HCEC 1CT (cell line): ENCODE measurements at regions not wholly inside any gene's neighbourhood (a gene's known extent, or its start where the extent isn't known, plus 50 kb on each side); places are given as distances from the start of the nearest gene placed in this dataset.

Experiments used
- DNase-seq: peaks from one replicate; pipeline ENCODE4 v3.0.0-alpha.2; 2017

DNA sequence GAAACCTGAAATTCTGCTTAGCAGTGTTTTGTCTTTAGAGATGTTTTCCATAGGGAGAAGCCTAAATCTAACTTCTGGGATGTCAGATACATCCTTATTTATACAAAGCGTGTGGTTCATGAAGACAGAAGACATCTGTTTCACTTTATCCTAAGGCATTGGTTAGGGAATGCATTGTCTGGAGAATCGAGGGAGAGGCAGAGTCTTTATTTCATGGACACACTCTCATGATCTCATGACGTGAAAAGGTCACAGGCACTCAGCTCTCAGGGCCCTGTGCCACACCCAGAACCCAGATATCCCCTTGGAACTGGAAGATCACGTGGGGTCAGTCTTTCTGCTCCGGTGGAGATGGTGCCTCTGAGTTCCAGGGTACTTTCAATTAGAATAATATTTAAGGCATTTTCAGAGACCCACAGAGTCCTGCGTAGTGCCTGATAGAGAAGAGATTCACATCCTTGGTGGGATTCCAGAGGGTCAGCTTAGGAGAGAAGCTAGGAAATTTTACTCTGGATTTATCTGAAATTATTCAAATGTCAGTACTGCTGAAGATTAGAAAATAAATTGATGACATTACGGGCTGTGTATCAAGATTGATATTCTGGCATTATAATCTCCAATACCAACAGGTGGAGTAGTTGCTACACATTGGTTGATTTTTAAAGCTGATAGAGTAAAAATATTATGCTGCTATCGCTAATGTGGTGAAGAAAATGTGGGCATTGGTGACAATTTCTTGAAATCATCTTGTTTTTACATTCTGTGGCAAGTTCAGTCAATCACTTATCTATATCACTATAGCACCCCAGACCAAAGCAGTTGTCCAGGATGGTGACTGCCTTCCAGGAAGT is 378.3 kb downstream of the MTRR start:
- no peak for DNase-seq

DNA sequence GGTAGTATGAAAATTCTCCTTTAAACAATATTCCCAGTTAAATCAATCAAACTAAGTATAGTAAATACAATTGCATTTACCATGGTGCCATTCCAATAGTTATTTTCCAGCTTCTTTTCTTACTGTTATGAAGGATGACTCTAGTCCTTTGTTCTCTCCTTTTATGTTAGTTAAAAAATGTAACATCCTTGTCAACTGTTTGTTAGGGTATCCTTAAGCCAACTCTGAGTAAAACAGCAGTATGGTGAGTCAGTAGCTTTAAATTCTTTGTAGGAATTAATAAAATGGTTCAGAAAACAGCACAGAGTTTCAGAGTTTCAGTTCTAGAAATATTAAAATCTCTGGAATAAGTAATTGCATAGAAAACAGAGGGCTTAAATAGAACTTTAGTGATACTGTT is 384.4 kb downstream of the MTRR start:
- DNase-seq = no peak

DNA sequence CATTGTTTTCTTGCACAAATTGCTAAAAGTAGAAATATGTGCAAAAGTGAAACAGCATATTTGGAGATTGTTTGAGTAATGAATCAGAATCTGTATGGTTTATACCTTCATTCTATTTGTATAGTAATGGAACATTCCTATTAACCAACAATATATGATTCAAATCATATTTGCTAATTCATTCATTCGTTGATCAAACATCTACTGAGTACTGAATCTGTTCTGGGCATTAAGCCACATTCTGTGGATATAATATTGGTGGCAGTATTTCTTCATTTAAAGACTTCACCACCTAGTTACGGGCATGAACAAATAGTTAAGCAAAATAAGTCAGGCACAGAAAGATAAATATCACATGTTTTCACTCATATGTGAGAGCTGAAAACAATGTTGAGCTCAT is 385.7 kb downstream of the MTRR start:
- no peak for DNase-seq

DNA sequence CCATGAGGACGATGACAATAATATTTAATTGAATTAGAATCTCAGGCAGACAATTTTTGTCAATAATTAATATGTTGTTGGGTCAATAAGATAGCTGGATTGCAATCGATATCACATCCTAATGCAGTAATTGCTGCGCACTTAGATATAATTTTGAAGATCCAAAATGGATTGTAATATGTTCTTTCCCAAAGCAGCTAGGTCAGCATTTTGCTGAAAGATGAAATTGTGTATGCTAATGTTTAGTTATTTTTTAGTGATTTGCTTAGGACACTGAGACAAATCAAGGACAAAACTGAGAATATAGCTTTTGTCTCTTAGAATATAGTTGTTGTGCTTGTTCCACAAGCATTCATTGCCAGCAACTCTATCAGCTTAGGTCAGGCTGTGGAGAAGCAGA is 389.9 kb downstream of the MTRR start:
- no peak for DNase-seq

DNA sequence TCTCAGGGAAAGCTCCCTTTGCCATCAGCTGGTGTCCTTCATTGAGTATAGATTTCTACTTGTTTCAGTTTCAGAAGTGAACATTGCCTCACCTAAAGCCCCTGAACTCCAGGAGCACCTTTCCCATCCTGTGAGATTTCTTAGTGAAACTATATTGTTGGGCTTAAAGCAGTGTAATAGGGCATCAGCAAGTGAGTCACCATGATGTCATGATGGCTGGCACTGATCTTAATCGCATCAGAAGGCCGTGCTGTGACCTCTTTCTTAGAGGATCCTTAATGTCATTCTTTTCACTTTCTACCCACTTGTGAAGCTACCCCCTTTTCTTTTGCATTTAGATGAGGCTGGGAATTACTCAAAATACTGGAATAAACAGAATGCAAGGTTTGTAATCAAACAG is 401.3 kb downstream of the MTRR start:
- DNase-seq = no peak

DNA sequence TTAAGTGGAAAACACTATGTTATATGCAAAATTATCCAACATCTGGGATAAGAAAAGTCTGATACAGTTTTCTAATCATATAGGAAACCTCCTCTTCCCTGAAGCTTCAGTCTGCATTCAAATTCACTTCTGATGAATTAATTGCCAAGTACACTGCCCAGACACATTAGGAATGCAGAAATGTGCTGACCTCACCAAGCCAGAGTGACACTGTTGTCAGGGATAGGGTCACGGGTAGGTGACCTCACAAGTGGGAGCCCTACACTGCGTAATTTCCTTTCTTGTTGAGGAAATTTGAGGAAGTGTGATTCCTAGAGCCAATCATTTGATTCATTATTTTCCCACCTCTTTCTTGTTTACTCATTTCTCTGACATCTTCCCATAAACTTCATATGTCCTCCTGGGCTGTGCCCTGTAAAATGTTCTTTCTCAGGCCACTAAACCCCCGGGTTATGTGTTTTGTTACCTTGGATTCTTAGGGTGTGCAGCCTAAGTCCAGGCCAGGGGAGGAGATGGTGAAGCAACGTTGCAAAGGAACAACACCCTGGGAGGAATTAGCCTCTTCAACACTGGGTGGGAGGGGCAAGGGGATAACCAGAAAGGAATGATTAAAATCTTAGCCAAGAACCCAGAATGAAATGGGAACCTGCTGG is 411.9 kb downstream of the MTRR start:
- DNase-seq = no peak

DNA sequence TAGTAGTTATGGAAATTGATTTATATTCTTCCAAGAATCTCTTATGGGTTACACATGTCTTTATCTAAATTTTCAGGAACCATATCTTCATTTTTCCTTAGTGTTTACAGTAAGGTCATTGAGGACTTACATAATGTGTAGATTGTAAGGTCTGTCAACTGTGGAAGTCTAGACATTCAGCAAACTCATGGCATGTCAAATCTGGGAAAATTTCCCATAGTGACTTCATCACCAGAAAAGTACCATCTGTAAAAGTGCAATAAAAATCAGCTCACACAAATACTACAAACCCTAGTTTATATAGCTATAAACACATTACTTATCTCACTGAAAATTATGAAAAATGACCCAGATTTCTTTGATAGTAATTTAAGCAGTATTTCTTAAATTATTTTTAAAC is 419.4 kb downstream of the MTRR start:
- no peak for DNase-seq

DNA sequence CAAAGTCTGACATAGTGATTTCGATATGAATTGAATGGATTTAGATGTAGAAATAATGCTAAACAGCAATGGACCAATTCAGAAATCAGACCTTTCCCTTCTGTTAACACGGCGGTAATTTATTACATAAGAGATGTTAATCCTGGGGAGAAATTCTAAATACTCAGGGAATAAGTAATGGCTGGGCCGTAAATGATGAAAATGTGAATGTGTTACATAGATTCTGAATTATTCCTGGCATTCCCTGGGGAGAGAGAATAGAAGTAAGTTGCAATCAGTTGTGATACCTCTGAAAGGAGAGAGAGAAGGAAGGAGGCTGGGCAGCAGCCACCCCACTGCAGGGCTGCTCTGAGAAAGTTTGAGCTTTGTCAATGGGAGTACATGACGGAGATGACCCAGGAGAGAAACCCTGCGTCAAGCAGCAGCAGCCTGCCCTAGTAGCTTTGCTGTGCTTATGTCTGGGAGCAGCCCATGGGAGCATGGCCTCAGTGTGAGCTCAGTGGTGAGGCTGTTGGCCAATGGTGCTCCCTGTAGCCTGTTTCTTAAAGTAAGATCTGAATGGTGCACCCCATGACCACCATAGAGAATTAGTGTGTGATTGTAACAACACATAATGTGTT is 420.1 kb downstream of the MTRR start:
- no peak for DNase-seq

DNA sequence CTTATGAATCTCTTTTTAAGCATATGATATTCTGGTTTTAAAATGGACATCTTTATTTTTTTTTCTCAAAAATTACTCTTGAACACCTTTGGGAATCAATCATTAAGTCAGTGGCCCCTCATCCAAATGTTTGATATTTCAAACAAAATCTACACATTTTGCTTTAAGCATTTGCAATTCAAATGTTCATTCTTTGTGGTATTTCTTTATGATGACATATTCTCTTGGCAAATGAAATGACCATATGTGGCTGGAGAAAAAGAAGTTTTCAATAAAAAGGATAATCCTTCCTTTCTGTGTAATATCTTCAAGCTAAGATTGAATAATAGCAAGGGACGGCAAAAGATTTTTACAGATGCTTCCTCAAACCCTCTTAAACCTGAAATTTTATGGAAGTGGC is 420.8 kb downstream of the MTRR start:
- no peak for DNase-seq

DNA sequence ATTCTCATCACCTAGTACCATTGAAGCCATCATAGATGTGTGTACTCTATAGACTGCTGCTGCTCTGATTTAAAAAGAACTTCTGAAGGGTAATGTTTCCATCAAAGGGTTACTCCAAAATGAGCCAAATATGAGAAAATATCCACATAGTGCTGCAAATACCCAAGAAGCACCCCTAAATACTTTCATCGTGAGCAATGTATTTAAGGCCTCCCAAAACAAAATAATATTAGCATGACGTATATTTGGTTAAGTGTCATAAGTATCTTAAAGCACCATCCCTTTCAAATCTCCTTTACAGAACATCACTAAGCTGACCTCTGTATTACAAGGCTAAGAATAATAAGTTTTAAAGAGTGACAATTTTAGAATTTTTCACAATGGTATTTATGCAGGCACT is 421.8 kb downstream of the MTRR start:
- no peak for DNase-seq

DNA sequence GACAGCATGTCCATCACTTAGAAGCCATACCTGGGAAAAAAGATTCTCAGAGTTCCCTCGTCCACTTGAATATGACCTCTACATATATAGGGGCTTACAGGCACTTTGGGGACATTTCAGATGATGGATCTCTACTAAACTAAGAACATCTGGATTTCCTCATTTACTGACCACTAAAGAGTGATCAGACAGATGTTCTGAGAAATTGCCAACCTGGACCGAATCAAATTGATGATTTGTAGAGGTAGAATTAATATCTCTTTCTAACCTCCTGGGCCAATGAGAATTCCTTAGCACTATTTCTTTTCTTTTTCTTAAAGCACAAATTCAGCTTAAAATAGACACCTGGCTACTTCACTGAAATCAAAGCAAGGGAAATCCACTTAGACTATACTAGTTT is 422.7 kb downstream of the MTRR start:
- DNase-seq = no peak

DNA sequence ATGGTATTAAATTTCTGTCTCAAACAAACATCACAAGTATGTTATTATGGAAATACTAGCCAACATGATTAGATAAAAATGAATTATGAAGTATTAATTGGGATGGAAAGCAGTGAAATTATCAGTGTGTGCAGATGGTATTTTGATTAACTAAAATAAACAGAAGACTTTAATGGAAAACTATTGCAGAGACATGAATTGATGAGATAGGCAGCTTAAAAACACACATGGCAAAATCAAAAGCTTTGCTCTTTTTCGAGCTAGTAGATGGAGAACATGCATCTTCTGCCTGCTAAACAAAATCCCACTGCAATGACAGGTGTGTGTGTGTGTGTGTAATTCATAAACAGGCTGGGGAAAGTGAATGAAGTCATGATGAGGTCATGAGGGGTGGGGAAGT is 426.2 kb downstream of the MTRR start:
- no peak for DNase-seq

DNA sequence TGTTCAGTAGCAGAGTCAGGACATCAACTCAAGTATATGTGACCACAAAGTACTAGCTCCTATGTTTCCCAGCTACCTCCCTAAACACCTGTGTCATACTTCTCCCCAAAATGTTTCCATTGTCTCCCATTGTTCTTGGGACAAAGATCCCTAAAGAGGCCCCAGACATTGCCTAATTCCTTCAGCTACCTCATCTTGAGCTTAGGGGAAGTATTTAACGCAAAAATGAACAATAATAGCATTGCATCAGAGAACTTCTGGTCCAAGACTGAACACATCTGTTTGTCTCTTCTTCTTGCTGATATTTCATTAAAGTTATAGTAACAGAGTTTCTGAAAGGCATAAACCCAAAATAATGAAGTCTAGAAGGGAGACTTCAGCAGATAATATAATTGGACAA is 430.8 kb downstream of the MTRR start:
- no peak for DNase-seq

DNA sequence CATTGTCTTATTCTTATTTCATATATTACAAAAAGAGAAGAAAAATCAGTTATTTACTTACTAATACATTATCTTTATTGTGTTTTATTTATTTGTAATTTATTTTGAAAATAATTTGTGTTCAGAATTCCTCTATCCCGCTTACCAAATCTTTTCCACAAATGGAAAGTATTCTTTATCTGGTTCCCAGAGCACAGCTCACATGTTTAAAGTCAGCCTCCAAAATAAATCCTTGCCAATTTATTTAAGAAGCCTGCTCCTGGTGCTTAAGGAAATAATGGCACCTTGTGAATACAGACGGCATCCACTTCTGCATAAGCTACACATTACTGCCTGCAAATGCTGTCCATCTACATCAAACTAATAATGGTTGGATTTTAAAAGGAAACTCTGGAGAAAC is 435.4 kb downstream of the MTRR start:
- no peak for DNase-seq

DNA sequence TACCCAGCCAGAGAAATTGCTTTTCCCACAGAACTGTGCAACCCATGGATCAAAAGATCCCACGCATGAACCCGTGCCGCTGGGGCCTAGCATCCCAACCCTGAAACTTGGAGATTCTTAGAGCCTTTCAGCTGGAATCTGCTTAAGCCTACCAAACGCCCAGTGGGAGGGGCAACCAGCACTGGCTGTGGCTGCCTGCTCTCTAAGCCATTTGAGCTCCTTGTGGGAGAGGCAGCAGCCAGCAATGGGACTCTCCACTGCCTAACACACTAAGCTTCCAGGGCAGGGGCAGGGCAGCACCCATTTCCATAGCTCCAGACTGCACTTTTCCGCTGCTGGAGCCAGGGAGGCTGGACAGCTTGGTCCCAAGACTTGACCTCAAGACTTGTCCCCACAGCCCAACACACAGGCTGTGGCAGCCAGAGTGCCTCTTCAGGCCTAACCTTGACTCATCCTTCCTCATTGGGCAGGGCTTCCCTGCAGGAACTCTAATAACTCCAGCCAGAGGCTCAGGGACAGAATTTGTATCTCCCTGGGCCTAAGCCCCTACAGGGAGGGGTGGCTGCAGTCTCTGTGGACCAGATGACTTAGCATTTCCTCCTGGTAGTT is 437.4 kb downstream of the MTRR start:
- DNase-seq = no peak

DNA sequence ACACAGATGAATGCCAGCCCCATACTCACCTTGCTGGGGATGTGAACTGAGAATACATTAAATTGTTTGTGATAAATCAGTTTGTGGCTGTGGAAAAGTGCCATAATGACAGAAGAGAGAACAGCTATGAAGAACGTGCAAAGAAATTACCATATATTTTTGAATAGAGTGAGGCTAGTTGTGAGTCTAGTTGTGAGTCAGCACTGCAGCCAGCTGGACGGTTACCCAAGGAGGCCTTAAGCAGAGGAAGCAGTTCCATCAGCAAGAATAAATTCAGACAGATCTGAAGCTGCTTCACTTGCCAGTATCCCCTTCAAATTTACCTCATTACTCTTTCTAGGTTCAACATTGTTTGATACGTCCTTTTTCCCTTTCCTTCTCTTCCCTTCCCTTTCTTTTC is 446.0 kb downstream of the MTRR start:
- DNase-seq = no peak

DNA sequence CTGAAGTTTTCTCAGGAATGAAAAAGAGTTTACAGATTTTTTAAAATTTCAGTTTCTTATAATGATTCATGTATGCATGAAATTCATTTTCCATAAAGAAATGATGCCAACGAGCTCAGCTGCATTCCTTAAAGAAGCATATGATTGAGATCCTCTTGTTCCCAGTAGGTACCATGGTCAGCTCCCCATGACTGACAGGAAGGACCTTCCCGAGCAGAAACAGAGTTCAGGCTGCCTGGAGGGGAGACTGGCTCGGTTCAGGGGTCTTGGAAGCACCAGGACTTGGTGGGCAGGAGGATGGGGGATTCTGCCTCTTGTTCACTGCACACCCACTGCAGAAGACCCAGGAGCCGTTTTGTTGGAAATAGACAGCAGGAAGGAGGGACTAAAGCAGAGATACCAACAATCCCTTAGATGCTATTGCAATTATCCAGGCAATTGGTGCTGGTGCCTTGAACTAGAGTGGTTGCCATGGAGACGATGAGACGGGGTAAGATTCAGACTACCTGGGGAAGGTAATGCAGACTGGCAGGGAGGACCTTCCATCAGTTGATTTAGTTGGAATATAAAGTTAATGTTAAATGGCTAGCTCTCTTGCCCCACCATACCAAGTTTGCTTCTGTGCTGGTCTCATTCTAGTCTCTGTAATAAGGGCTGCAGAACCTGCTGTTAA is 447.8 kb downstream of the MTRR start:
- no peak for DNase-seq

DNA sequence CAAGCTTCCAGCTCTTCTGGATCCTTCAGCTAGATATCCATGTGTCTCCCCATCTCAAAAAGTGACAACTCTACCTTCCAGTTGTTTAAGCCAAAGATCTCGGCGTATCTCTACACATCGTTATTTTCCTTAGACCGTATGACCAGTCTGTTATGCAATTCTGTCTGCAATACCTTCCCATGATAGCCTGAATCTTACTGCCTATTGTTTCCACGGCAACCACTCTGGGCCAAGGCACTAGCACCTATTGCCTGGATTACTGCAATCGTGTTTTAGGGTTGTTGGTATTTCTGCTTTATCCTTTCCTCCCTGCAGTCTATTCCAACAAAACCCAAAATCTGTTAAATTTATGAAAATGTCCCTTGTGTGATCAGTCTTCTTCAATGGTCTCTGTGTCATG is 448.4 kb downstream of the MTRR start:
- DNase-seq = no peak

DNA sequence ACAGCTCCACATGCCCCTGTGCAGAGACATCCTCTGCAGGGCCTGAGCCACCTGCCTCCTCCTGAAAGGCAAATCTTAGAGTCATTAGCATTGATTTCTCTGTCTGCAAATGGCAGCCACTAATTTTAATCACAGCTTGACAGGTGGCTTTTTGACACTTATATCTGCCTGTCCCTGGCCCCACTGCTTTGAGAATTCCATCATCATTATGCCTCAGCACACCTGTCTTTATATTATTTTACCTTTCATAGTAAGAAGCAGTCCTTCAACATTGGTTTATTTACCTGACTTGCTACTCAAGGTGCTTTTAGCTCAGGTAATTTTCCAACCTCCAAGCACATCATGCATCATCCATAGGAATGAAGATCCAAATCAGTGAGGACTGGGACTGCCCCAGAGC is 451.3 kb downstream of the MTRR start:
- DNase-seq = no peak

DNA sequence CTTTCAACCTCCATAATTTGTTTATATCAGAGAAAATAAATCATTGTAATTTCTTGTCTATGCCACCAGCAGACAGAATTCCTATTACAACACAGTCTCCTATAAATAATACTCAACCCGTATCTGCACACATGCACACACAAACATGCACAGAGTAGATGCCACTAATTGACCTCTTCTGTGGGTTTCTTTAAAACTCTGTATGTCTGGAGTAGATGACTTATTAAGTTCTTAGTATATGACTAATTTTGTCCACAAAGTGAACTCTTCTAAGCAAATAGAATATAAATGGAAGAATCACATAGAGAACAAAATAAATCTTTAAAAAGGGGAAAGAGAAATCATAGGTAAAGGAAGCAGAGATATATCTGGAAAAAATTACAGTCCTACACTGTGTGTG is 452.3 kb downstream of the MTRR start:
- no peak for DNase-seq

DNA sequence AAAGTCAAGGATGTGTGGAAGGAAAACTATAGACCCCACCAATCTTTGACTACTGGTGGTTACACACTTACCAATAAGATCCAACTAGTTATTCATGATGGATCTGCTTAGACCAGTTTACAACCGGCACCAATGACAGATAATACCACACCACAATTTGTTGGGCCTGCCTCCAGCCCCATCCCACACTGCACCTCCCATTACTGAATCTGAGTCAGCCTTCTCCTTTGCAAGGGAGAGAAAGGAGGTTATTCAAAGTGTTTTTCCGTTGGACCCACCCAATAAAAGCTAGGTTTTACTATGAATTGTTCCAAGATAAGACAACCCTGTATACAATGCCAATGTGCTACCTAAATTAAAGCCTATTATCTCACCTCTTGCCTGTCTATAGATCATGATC is 453.5 kb downstream of the MTRR start:
- no peak for DNase-seq

DNA sequence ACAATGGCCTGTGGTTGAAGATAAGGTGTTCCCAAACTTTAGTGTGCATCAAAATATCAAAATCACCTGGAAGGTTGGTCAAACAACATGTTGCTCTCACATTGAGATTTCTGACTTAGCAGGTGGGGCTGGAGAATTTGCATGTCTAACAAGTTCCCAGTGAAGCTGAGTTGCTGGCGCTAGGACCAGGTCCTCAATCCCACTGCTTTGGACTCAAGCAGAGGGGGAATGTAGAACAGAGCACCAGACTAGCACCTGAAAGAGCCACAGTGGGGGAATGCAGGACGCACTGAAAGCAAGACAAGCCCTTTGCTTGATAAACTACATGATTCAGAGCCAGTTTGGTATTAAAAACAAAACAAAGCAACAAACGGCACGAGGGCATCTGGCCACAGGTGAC is 458.1 kb downstream of the MTRR start:
- DNase-seq = no peak

DNA sequence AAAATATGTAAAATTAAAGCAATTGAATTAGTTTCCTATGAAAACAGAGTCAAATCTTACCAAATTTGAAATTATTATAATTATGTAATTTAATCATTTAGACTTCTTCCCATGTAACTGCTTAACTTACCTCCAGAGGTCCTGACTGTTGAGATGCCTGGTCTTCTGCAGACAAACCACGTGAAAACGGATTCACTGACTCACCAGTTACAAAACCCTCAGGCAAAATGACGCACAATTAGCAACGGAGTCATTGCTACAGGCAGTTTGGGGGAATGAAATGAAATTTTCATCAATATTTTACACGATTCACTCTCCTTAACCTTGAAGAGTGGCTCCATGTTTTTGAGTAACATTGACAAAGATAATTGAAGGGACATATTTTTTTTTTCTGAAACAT is 460.8 kb downstream of the MTRR start:
- no peak for DNase-seq
